IMR-90 (cell line): ENCODE measurements at regions not wholly inside any gene's neighbourhood (a gene's known extent, or its start where the extent isn't known, plus 50 kb on each side); places are given as distances from the start of the nearest gene placed in this dataset.

ENCODE experiments used
- ATAC-seq: fragments of 200-7000 bp; cut with Tn5 transposase; 2 replicates; pipeline ENCODE4 v1.9.1; 2020; ENCODE audit warnings: low read depth, mild to moderate bottlenecking, moderate library complexity
- BruUV-seq: library from RNA; stranded (reverse); fragments of 400-500 nt; replicated peaks from 2 replicates; lab custom pipeline; 2021; lab: Mats Ljungman, UMichigan
- CTCF ChIA-PET: fragments of 300-600 bp; formaldehyde crosslinking; extraction: SDS; loops from one replicate; lab custom pipeline; 2021; ENCODE audit warnings: antibody characterized with exemption; lab: Yijun Ruan, JAX
- POLR2A ChIA-PET: fragments of 300-600 bp; sonication (Branson Sonifier 250); formaldehyde crosslinking; loops from one replicate; lab custom pipeline; 2022; ENCODE audit warnings: antibody characterized with exemption; ENCODE audit not compliant: unreplicated experiment; lab: Charles Lee
- DNase-seq: peaks from one replicate; pipeline ENCODE4 v3.0.0; 2013
- H2AFZ ChIP-seq: replicated peaks from 2 replicates; pipeline ENCODE3; 2013; ENCODE audit warnings: low read length, mild to moderate bottlenecking; ENCODE audit not compliant: poor library complexity
- H2AK5ac ChIP-seq: 2 replicates; pipeline ENCODE4 v1.6.1; 2013; ENCODE audit warnings: low read depth, low read length, inconsistent platforms
- H2AK9ac ChIP-seq: replicated peaks from 2 replicates; pipeline ENCODE3; 2013; ENCODE audit warnings: mild to moderate bottlenecking, low read depth, low read length, moderate library complexity; ENCODE audit not compliant: poor library complexity
- H2BK120ac ChIP-seq: 2 replicates; pipeline ENCODE4 v1.6.1; 2013; ENCODE audit warnings: low read depth, low read length, inconsistent platforms
- H2BK15ac ChIP-seq: 3 replicates; pipeline ENCODE4 v1.6.1; 2013; ENCODE audit warnings: low read depth, low read length, inconsistent platforms
- H2BK20ac ChIP-seq: 2 replicates; pipeline ENCODE4 v1.6.1; 2013; ENCODE audit warnings: low read depth, mild to moderate bottlenecking, inconsistent platforms, low read length, moderate library complexity
- H2BK5ac ChIP-seq: 2 replicates; pipeline ENCODE4 v1.6.1; 2013; ENCODE audit warnings: mild to moderate bottlenecking, low read depth, low read length, inconsistent platforms; ENCODE audit not compliant: poor library complexity, severe bottlenecking
- H3K14ac ChIP-seq: replicated peaks from 2 replicates; pipeline ENCODE4 v1.6.1; 2013; ENCODE audit warnings: low read depth, low read length, inconsistent platforms
- H3K18ac ChIP-seq: 2 replicates; pipeline ENCODE4 v1.6.1; 2013; ENCODE audit warnings: low read depth, low read length, control low read depth
- H3K23ac ChIP-seq: 2 replicates; pipeline ENCODE4 v1.6.1; 2013; ENCODE audit warnings: low read depth, low read length, inconsistent platforms
- H3K27ac ChIP-seq: 2 replicates; pipeline ENCODE4 v1.5.1; 2013; ENCODE audit warnings: mild to moderate bottlenecking, control low read depth, low read length; ENCODE audit not compliant: insufficient read depth
- H3K27me3 ChIP-seq: 2 replicates; pipeline ENCODE4 v1.6.1; 2013; ENCODE audit warnings: low read length; ENCODE audit not compliant: control insufficient read depth, insufficient read depth
- H3K36me3 ChIP-seq: 2 replicates; pipeline ENCODE4 v1.6.1; 2013; ENCODE audit warnings: low read length, mixed read lengths; ENCODE audit not compliant: control insufficient read depth, insufficient read depth
- H3K4ac ChIP-seq: 2 replicates; pipeline ENCODE4 v1.6.1; 2013; ENCODE audit warnings: low read depth, low read length, inconsistent platforms
- H3K4me1 ChIP-seq: 2 replicates; pipeline ENCODE4 v1.6.1; 2013; ENCODE audit warnings: low read length, mixed read lengths; ENCODE audit not compliant: control insufficient read depth, insufficient read depth
- H3K4me2 ChIP-seq: 2 replicates; pipeline ENCODE4 v1.6.1; 2013; ENCODE audit warnings: low read depth, mild to moderate bottlenecking, control low read depth, low read length, moderate library complexity
- H3K4me3 ChIP-seq: 2 replicates; pipeline ENCODE4 v1.5.1; 2013; ENCODE audit warnings: low read depth, mild to moderate bottlenecking, control low read depth, low read length, moderate library complexity; ENCODE audit not compliant: insufficient read depth
- H3K56ac ChIP-seq: 2 replicates; pipeline ENCODE4 v1.6.1; 2013; ENCODE audit warnings: low read length, inconsistent platforms; ENCODE audit not compliant: insufficient read depth; ENCODE audit errors: extremely low read depth
- H3K79me1 ChIP-seq, 2 experiments: 2 replicates each; pipeline ENCODE4 v1.6.1; 2013; ENCODE audit warnings: low read length in 2 of 2, inconsistent platforms in 1 of 2, low read depth in 1 of 2
- H3K9ac ChIP-seq: 2 replicates; pipeline ENCODE4 v1.6.1; 2013; ENCODE audit warnings: low read depth, low read length, control low read depth
- H3K9me1 ChIP-seq: 2 replicates; pipeline ENCODE4 v1.6.1; 2013; ENCODE audit warnings: low read length, inconsistent platforms; ENCODE audit not compliant: insufficient read depth
- H3K9me3 ChIP-seq: 2 replicates; pipeline ENCODE4 v1.6.1; 2013; ENCODE audit warnings: low read length; ENCODE audit not compliant: control insufficient read depth, insufficient read depth
- H4K20me1 ChIP-seq: 2 replicates; pipeline ENCODE4 v1.6.1; 2013; ENCODE audit warnings: low read length, inconsistent platforms; ENCODE audit not compliant: insufficient read depth
- H4K5ac ChIP-seq: 2 replicates; pipeline ENCODE4 v1.6.1; 2013; ENCODE audit warnings: mild to moderate bottlenecking, low read depth, low read length, control low read depth
- H4K8ac ChIP-seq, 2 experiments: 2 replicates each; pipeline ENCODE4 v1.6.1; 2013; ENCODE audit warnings: low read depth in 2 of 2, low read length in 2 of 2, control low read depth in 1 of 2, inconsistent platforms in 1 of 2
- H4K91ac ChIP-seq: 2 replicates; pipeline ENCODE4 v1.6.1; 2013; ENCODE audit warnings: low read depth, low read length, inconsistent platforms; ENCODE audit not compliant: insufficient read depth
- CEBPB ChIP-seq: IDR thresholded peaks from 2 replicates; pipeline ENCODE4 v1.6.1; 2012; ENCODE audit warnings: low read depth, low read length, improper control_type of control experiment
- MAFK ChIP-seq: IDR thresholded peaks from 2 replicates; pipeline ENCODE4 v1.6.1; 2012; ENCODE audit warnings: low read depth, low read length, improper control_type of control experiment
- RCOR1 ChIP-seq: IDR thresholded peaks from 2 replicates; pipeline ENCODE4 v1.6.1; 2012; ENCODE audit warnings: mild to moderate bottlenecking, low read length, improper control_type of control experiment; ENCODE audit not compliant: insufficient replicate concordance
- SMC3 ChIP-seq: fragments of 150-350 bp; IDR thresholded peaks from 2 replicates; pipeline ENCODE4 v1.6.1; 2016; ENCODE audit warnings: low read depth, mild to moderate bottlenecking, antibody characterized with exemption, low read length, moderate library complexity
- WGBS, 2 experiments: methylation state at CpG; one replicate each; pipeline versions ENCODE4 v1.1.5 to v1.1.7; 2013; ENCODE audit warnings: missing lambda C conversion rate in 2 of 2; ENCODE audit not compliant: insufficient read length in 1 of 2; ENCODE audit errors: extremely low coverage in 2 of 2; 5-methylcytosine and 5-hydroxymethylcytosine counted together
- dilution Hi-C: fragments of 300-500 bp; cut with HindIII; formaldehyde crosslinking; loops from one replicate; pipeline ENCODE4 v1.14.3; 2018; ENCODE audit warnings: low sequenced_read_pairs; ENCODE audit not compliant: unreplicated experiment
- in situ Hi-C: fragments of 300-500 bp; cut with MboI; formaldehyde crosslinking; loops from 3 replicates; pipeline ENCODE4 v1.14.3; 2019; ENCODE audit warnings: low sequenced_read_pairs, inconsistent platforms, mixed read lengths
- intact Hi-C: fragments of 100-400 bp; cut with micrococcal nuclease; formaldehyde crosslinking; loops from 2 replicates; pipeline ENCODE4 v1.10.0; 2022

GRCh38 chr2:7346336-7346735, 429.1 kb downstream of the RNF144A start:
- no peaks in the 10 kb centered on the region for H3K79me1 ChIP-seq
- no peaks in the 10 kb centered on the region for H3K9me1 ChIP-seq
- TF ChIP-seq CEBPB (no peak), RCOR1 (no peak), SMC3 (no peak), MAFK (no peak)
- no peak overlapping the region for H3K23ac ChIP-seq
- no peak overlapping the region for H4K91ac ChIP-seq
- H2BK5ac ChIP-seq = no peak overlapping the region
- no peak overlapping the region for H2BK120ac ChIP-seq
- no peak overlapping the region for H3K4me2 ChIP-seq
- BruUV-seq = no TSS peak
- H3K27ac ChIP-seq = no peak overlapping the region
- CTCF ChIA-PET = interaction anchor here (0.6 to 1.0 kb wide), 2 partner anchors 11 to 12 kb away, joined by 3 to 6 read pairs; no protein-coding TSS in a partner anchor
- H3K18ac ChIP-seq = no peak overlapping the region
- no peak overlapping the region for H3K56ac ChIP-seq
- no peaks in the 10 kb centered on the region for H3K27me3 ChIP-seq
- H3K4me3 ChIP-seq = no peak overlapping the region
- in situ Hi-C loops (no loop called here), intact Hi-C loops (no loop called here), dilution Hi-C loops (no loop called here)
- WGBS, 2 experiments = 66% methylated on average over 2 of the region's 4 CpGs; no CpG with 5 or more reads in 1 of the 2 experiments
- POLR2A ChIA-PET = no interaction called here
- no peak overlapping the region for H2BK20ac ChIP-seq
- ATAC-seq (no peak), DNase-seq (no peak)
- H3K4ac ChIP-seq = no peak overlapping the region
- no peaks in the 10 kb centered on the region for H3K36me3 ChIP-seq
- H3K14ac ChIP-seq = no peak overlapping the region
- H2AK5ac ChIP-seq = no peak overlapping the region
- no peaks in the 10 kb centered on the region for H4K20me1 ChIP-seq
- no peak overlapping the region for H2AK9ac ChIP-seq
- no peak overlapping the region for H2AFZ ChIP-seq
- no peaks in the 10 kb centered on the region for H3K4me1 ChIP-seq
- H4K5ac ChIP-seq = no peak overlapping the region
- no peak overlapping the region for H3K9ac ChIP-seq
- H4K8ac ChIP-seq = no peak overlapping the region
- no peak overlapping the region for H2BK15ac ChIP-seq
- H3K9me3 ChIP-seq = peaks cover 16% of the 10 kb centered on the region
